Lower lobe of right lung (tissue), 2 donors: ENCODE measurements at regions not wholly inside any gene's neighbourhood (a gene's known extent, or its start where the extent isn't known, plus 50 kb on each side); places are given as distances from the start of the nearest gene placed in this dataset.

Experiments used
- ATAC-seq, 2 donors: fragments of 200-7000 bp; cut with Tn5 transposase; one replicate each; pipeline ENCODE4 v1.9.1; 2020 to 2022; ENCODE audit warnings: mild to moderate bottlenecking in 2 of 2, moderate library complexity in 2 of 2
- DNase-seq: peaks from one replicate; pipeline ENCODE4 v3.0.0-alpha.2; 2020
- H3K27ac ChIP-seq: fragments of 200-600 bp; one replicate; pipeline ENCODE4 v1.8.0; 2022
- H3K27me3 ChIP-seq: fragments of 200-600 bp; one replicate; pipeline ENCODE4 v1.8.0; 2022; ENCODE audit warnings: low read depth
- H3K36me3 ChIP-seq: fragments of 200-600 bp; one replicate; pipeline ENCODE4 v1.8.0; 2022; ENCODE audit warnings: mild to moderate bottlenecking
- H3K4me1 ChIP-seq: fragments of 200-600 bp; one replicate; pipeline ENCODE4 v1.8.0; 2022
- H3K4me3 ChIP-seq: fragments of 200-600 bp; one replicate; pipeline ENCODE4 v1.8.0; 2022; ENCODE audit warnings: mild to moderate bottlenecking
- H3K9me3 ChIP-seq: fragments of 200-600 bp; one replicate; pipeline ENCODE4 v1.8.0; 2022
- CTCF ChIP-seq: fragments of 200-600 bp; IDR thresholded peaks from one replicate; pipeline ENCODE4 v1.8.0; 2022; ENCODE audit warnings: antibody characterized with exemption, mild to moderate bottlenecking
- intact Hi-C: fragments of 100-400 bp; cut with DNase I; formaldehyde crosslinking; loops from one replicate; pipeline ENCODE4 v1.11.0; 2022
- donor health status: DM: no; HTN: yes; CAD: no; lungs with severe emphysema.

- Histone ChIP-seq H3K4me1 (no peaks in the 10 kb centered on the region), H3K27me3 (peaks cover 18% of the 10 kb centered on the region), H3K36me3 (no peaks in the 10 kb centered on the region), H3K4me3 (no peak overlapping the region), H3K9me3 (no peaks in the 10 kb centered on the region), H3K27ac (no peak overlapping the region)
- ATAC-seq: no peak
- DNase-seq: no peak
- TF ChIP-seq CTCF: no peak
- intact Hi-C loops: no loop called here
Measured at GRCh38 chr10:123549761-123550454, 116.2 kb upstream of the GPR26 start.

GRCh38 chr10:123550675-123551096, 115.5 kb upstream of the GPR26 start:
- no peak for TF ChIP-seq CTCF
- intact Hi-C loops: no loop called here
- Histone ChIP-seq H3K27ac (no peak overlapping the region), H3K27me3 (peaks cover 20% of the 10 kb centered on the region), H3K9me3 (no peaks in the 10 kb centered on the region), H3K36me3 (no peaks in the 10 kb centered on the region), H3K4me1 (no peaks in the 10 kb centered on the region), H3K4me3 (no peak overlapping the region)
- ATAC-seq: no peak
- no peak for DNase-seq

- Histone ChIP-seq H3K4me1 (no peaks in the 10 kb centered on the region), H3K27ac (no peak overlapping the region), H3K4me3 (no peak overlapping the region), H3K27me3 (peaks cover 26% of the 10 kb centered on the region), H3K36me3 (no peaks in the 10 kb centered on the region), H3K9me3 (no peaks in the 10 kb centered on the region)
- no peak for DNase-seq
- TF ChIP-seq CTCF: no peak
- no peak for ATAC-seq
- intact Hi-C loops: no loop called here
Measured at GRCh38 chr10:123551259-123551658, 114.9 kb upstream of the GPR26 start.

- no peak for TF ChIP-seq CTCF
- Histone ChIP-seq H3K27me3 (peaks cover 32% of the 10 kb centered on the region), H3K9me3 (no peaks in the 10 kb centered on the region), H3K36me3 (no peaks in the 10 kb centered on the region), H3K27ac (no peak overlapping the region), H3K4me3 (no peak overlapping the region), H3K4me1 (no peaks in the 10 kb centered on the region)
- ATAC-seq: no peak
- intact Hi-C loops: no loop called here
- DNase-seq: no peak
Measured at GRCh38 chr10:123552760-123553554, 113.2 kb upstream of the GPR26 start.

GRCh38 chr10:123553810-123554430, 112.2 kb upstream of the GPR26 start:
- Histone ChIP-seq H3K36me3 (no peaks in the 10 kb centered on the region), H3K4me3 (no peak overlapping the region), H3K9me3 (no peaks in the 10 kb centered on the region), H3K4me1 (no peaks in the 10 kb centered on the region), H3K27ac (no peak overlapping the region), H3K27me3 (peaks cover 35% of the 10 kb centered on the region)
- no peak for TF ChIP-seq CTCF
- DNase-seq (no peak), ATAC-seq (no peak)
- intact Hi-C loops: no loop called here
